EL (cell line): ENCODE measurements at regions not wholly inside any gene's neighbourhood (a gene's known extent, or its start where the extent isn't known, plus 50 kb on each side); places are given as distances from the start of the nearest gene placed in this dataset.
A peak's percentile ranks its signal among the peaks of the same experiment; 100 is the strongest.
"Not testable (repeated sequence)": the region's sequence is repeated elsewhere in the genome, so short reads cannot be mapped to it uniquely, and the experiment has no call there.

Experiments
- DNase-seq: peaks from one replicate; pipeline ENCODE4 v3.0.0-alpha.2; 2016

- DNase-seq: peak; percentile 39
Observed at GRCh38 chr7:27419581-27420177, 177.1 kb downstream of the EVX1 start.

GRCh38 chr7:27420702-27421101 lies 178.1 kb downstream of the EVX1 start:
- no peak for DNase-seq

GRCh38 chr7:27423290-27423689 lies 180.7 kb downstream of the EVX1 start:
- DNase-seq: no peak

GRCh38 chr7:27423821-27424220 lies 181.2 kb downstream of the EVX1 start:
- DNase-seq: no peak

GRCh38 chr7:27424231-27424630 lies 181.6 kb downstream of the EVX1 start:
- no peak for DNase-seq

- DNase-seq: no peak
Observed at GRCh38 chr7:27424749-27425148, 182.1 kb downstream of the EVX1 start.

GRCh38 chr7:27427416-27427815 lies 184.8 kb downstream of the EVX1 start:
- DNase-seq: no peak

- DNase-seq: no peak
Observed at GRCh38 chr7:27430105-27430504, 187.5 kb downstream of the EVX1 start.

- DNase-seq: no peak
Observed at GRCh38 chr7:27431465-27431864, 188.9 kb downstream of the EVX1 start.

GRCh38 chr7:27433581-27433980 lies 191.0 kb downstream of the EVX1 start:
- no peak for DNase-seq

- DNase-seq: peak; percentile 14
Observed at GRCh38 chr7:27434756-27435400, 192.3 kb downstream of the EVX1 start.

- DNase-seq: peak; percentile 52
Observed at GRCh38 chr7:27435461-27435860, 192.9 kb downstream of the EVX1 start.

- no peak for DNase-seq
Observed at GRCh38 chr7:27438881-27439589, 196.4 kb downstream of the EVX1 start.

GRCh38 chr7:27442455-27442854 lies 199.9 kb downstream of the EVX1 start:
- DNase-seq: peak; percentile 90

- not testable (repeated sequence) for DNase-seq
Observed at GRCh38 chr7:27449046-27449445, 206.4 kb downstream of the EVX1 start.

- peak; percentile 94 for DNase-seq
Observed at GRCh38 chr7:27453702-27454405, 208.8 kb downstream of the HIBADH start.

GRCh38 chr7:27457120-27457519 lies 205.6 kb downstream of the HIBADH start:
- not testable (repeated sequence) for DNase-seq

GRCh38 chr7:27457603-27458565 lies 204.8 kb downstream of the HIBADH start:
- DNase-seq: not testable (repeated sequence)

- DNase-seq: peak; percentile 31
Observed at GRCh38 chr7:27459021-27459730, 203.5 kb downstream of the HIBADH start.

GRCh38 chr7:27459731-27460053 lies 203.0 kb downstream of the HIBADH start:
- no peak for DNase-seq

GRCh38 chr7:27462575-27463270 lies 200.0 kb downstream of the HIBADH start:
- peak; percentile 58 for DNase-seq
